IMR-90 (cell line): ENCODE measurements at regions not wholly inside any gene's neighbourhood (a gene's known extent, or its start where the extent isn't known, plus 50 kb on each side); places are given as distances from the start of the nearest gene placed in this dataset.

Experiments
- ATAC-seq: fragments of 200-7000 bp; cut with Tn5 transposase; 2 replicates; pipeline ENCODE4 v1.9.1; 2020; ENCODE audit warnings: low read depth, mild to moderate bottlenecking, moderate library complexity
- BruUV-seq: library from RNA; stranded (reverse); fragments of 400-500 nt; replicated peaks from 2 replicates; lab custom pipeline; 2021; lab: Mats Ljungman, UMichigan
- CTCF ChIA-PET: fragments of 300-600 bp; formaldehyde crosslinking; extraction: SDS; loops from one replicate; lab custom pipeline; 2021; ENCODE audit warnings: antibody characterized with exemption; lab: Yijun Ruan, JAX
- POLR2A ChIA-PET: fragments of 300-600 bp; sonication (Branson Sonifier 250); formaldehyde crosslinking; loops from one replicate; lab custom pipeline; 2022; ENCODE audit warnings: antibody characterized with exemption; ENCODE audit not compliant: unreplicated experiment; lab: Charles Lee
- DNase-seq: peaks from one replicate; pipeline ENCODE4 v3.0.0; 2013
- H2AFZ ChIP-seq: replicated peaks from 2 replicates; pipeline ENCODE3; 2013; ENCODE audit warnings: low read length, mild to moderate bottlenecking; ENCODE audit not compliant: poor library complexity
- H2AK5ac ChIP-seq: 2 replicates; pipeline ENCODE4 v1.6.1; 2013; ENCODE audit warnings: low read depth, low read length, inconsistent platforms
- H2AK9ac ChIP-seq: replicated peaks from 2 replicates; pipeline ENCODE3; 2013; ENCODE audit warnings: mild to moderate bottlenecking, low read depth, low read length, moderate library complexity; ENCODE audit not compliant: poor library complexity
- H2BK120ac ChIP-seq: 2 replicates; pipeline ENCODE4 v1.6.1; 2013; ENCODE audit warnings: low read depth, low read length, inconsistent platforms
- H2BK15ac ChIP-seq: 3 replicates; pipeline ENCODE4 v1.6.1; 2013; ENCODE audit warnings: low read depth, low read length, inconsistent platforms
- H2BK20ac ChIP-seq: 2 replicates; pipeline ENCODE4 v1.6.1; 2013; ENCODE audit warnings: low read depth, mild to moderate bottlenecking, inconsistent platforms, low read length, moderate library complexity
- H2BK5ac ChIP-seq: 2 replicates; pipeline ENCODE4 v1.6.1; 2013; ENCODE audit warnings: mild to moderate bottlenecking, low read depth, low read length, inconsistent platforms; ENCODE audit not compliant: poor library complexity, severe bottlenecking
- H3K14ac ChIP-seq: replicated peaks from 2 replicates; pipeline ENCODE4 v1.6.1; 2013; ENCODE audit warnings: low read depth, low read length, inconsistent platforms
- H3K18ac ChIP-seq: 2 replicates; pipeline ENCODE4 v1.6.1; 2013; ENCODE audit warnings: low read depth, low read length, control low read depth
- H3K23ac ChIP-seq: 2 replicates; pipeline ENCODE4 v1.6.1; 2013; ENCODE audit warnings: low read depth, low read length, inconsistent platforms
- H3K27ac ChIP-seq: 2 replicates; pipeline ENCODE4 v1.5.1; 2013; ENCODE audit warnings: mild to moderate bottlenecking, control low read depth, low read length; ENCODE audit not compliant: insufficient read depth
- H3K27me3 ChIP-seq: 2 replicates; pipeline ENCODE4 v1.6.1; 2013; ENCODE audit warnings: low read length; ENCODE audit not compliant: control insufficient read depth, insufficient read depth
- H3K36me3 ChIP-seq: 2 replicates; pipeline ENCODE4 v1.6.1; 2013; ENCODE audit warnings: low read length, mixed read lengths; ENCODE audit not compliant: control insufficient read depth, insufficient read depth
- H3K4ac ChIP-seq: 2 replicates; pipeline ENCODE4 v1.6.1; 2013; ENCODE audit warnings: low read depth, low read length, inconsistent platforms
- H3K4me1 ChIP-seq: 2 replicates; pipeline ENCODE4 v1.6.1; 2013; ENCODE audit warnings: low read length, mixed read lengths; ENCODE audit not compliant: control insufficient read depth, insufficient read depth
- H3K4me2 ChIP-seq: 2 replicates; pipeline ENCODE4 v1.6.1; 2013; ENCODE audit warnings: low read depth, mild to moderate bottlenecking, control low read depth, low read length, moderate library complexity
- H3K4me3 ChIP-seq: 2 replicates; pipeline ENCODE4 v1.5.1; 2013; ENCODE audit warnings: low read depth, mild to moderate bottlenecking, control low read depth, low read length, moderate library complexity; ENCODE audit not compliant: insufficient read depth
- H3K56ac ChIP-seq: 2 replicates; pipeline ENCODE4 v1.6.1; 2013; ENCODE audit warnings: low read length, inconsistent platforms; ENCODE audit not compliant: insufficient read depth; ENCODE audit errors: extremely low read depth
- H3K79me1 ChIP-seq, 2 experiments: 2 replicates each; pipeline ENCODE4 v1.6.1; 2013; ENCODE audit warnings: low read length in 2 of 2, inconsistent platforms in 1 of 2, low read depth in 1 of 2
- H3K9ac ChIP-seq: 2 replicates; pipeline ENCODE4 v1.6.1; 2013; ENCODE audit warnings: low read depth, low read length, control low read depth
- H3K9me1 ChIP-seq: 2 replicates; pipeline ENCODE4 v1.6.1; 2013; ENCODE audit warnings: low read length, inconsistent platforms; ENCODE audit not compliant: insufficient read depth
- H3K9me3 ChIP-seq: 2 replicates; pipeline ENCODE4 v1.6.1; 2013; ENCODE audit warnings: low read length; ENCODE audit not compliant: control insufficient read depth, insufficient read depth
- H4K20me1 ChIP-seq: 2 replicates; pipeline ENCODE4 v1.6.1; 2013; ENCODE audit warnings: low read length, inconsistent platforms; ENCODE audit not compliant: insufficient read depth
- H4K5ac ChIP-seq: 2 replicates; pipeline ENCODE4 v1.6.1; 2013; ENCODE audit warnings: mild to moderate bottlenecking, low read depth, low read length, control low read depth
- H4K8ac ChIP-seq, 2 experiments: 2 replicates each; pipeline ENCODE4 v1.6.1; 2013; ENCODE audit warnings: low read depth in 2 of 2, low read length in 2 of 2, control low read depth in 1 of 2, inconsistent platforms in 1 of 2
- H4K91ac ChIP-seq: 2 replicates; pipeline ENCODE4 v1.6.1; 2013; ENCODE audit warnings: low read depth, low read length, inconsistent platforms; ENCODE audit not compliant: insufficient read depth
- BHLHE40 ChIP-seq: fragments of 150-350 bp; IDR thresholded peaks from 2 replicates; pipeline ENCODE4 v1.6.1; 2016; ENCODE audit warnings: mild to moderate bottlenecking, low read depth, low read length
- RFX5 ChIP-seq: IDR thresholded peaks from 2 replicates; pipeline ENCODE4 v1.8.0; 2012; ENCODE audit warnings: low read depth, mild to moderate bottlenecking, low read length, moderate library complexity
- WGBS, 2 experiments: methylation state at CpG; one replicate each; pipeline versions ENCODE4 v1.1.5 to v1.1.7; 2013; ENCODE audit warnings: missing lambda C conversion rate in 2 of 2; ENCODE audit not compliant: insufficient read length in 1 of 2; ENCODE audit errors: extremely low coverage in 2 of 2; 5-methylcytosine and 5-hydroxymethylcytosine counted together
- dilution Hi-C: fragments of 300-500 bp; cut with HindIII; formaldehyde crosslinking; loops from one replicate; pipeline ENCODE4 v1.14.3; 2018; ENCODE audit warnings: low sequenced_read_pairs; ENCODE audit not compliant: unreplicated experiment
- in situ Hi-C: fragments of 300-500 bp; cut with MboI; formaldehyde crosslinking; loops from 3 replicates; pipeline ENCODE4 v1.14.3; 2019; ENCODE audit warnings: low sequenced_read_pairs, inconsistent platforms, mixed read lengths
- intact Hi-C: fragments of 100-400 bp; cut with micrococcal nuclease; formaldehyde crosslinking; loops from 2 replicates; pipeline ENCODE4 v1.10.0; 2022

- in situ Hi-C loops = no loop called here
- no peak overlapping the region for H3K4me3 ChIP-seq
- no peaks in the 10 kb centered on the region; the same call in 1 of the 2 replicates for H3K9me3 ChIP-seq
- ATAC-seq (no peak), DNase-seq (no peak)
- H3K27ac ChIP-seq = no peak overlapping the region
- H3K18ac ChIP-seq = no peak overlapping the region
- no peak overlapping the region for H2AK5ac ChIP-seq
- H3K23ac ChIP-seq = no peak overlapping the region
- no peak overlapping the region for H4K91ac ChIP-seq
- ChIA-PET POLR2A (no interaction called here), CTCF (no interaction called here)
- H4K8ac ChIP-seq = no peak overlapping the region
- no peak overlapping the region for H3K9ac ChIP-seq
- no peak overlapping the region for H3K56ac ChIP-seq
- no peak overlapping the region for H2BK5ac ChIP-seq
- peaks cover 2% of the 10 kb centered on the region; the same call in 1 of the 2 replicates for H3K4me1 ChIP-seq
- dilution Hi-C loops = no loop called here
- no TSS peak for BruUV-seq
- H3K4me2 ChIP-seq = no peak overlapping the region
- H4K20me1 ChIP-seq = no peaks in the 10 kb centered on the region
- H3K36me3 ChIP-seq = no peaks in the 10 kb centered on the region
- H2AFZ ChIP-seq = no peak overlapping the region
- no peaks in the 10 kb centered on the region for H3K27me3 ChIP-seq
- no peaks in the 10 kb centered on the region for H3K9me1 ChIP-seq
- H2BK15ac ChIP-seq = no peak overlapping the region
- WGBS, 2 experiments = no CpG with 5 or more reads among the region's 7 CpGs
- no peak overlapping the region for H3K4ac ChIP-seq
- no peaks in the 10 kb centered on the region for H3K79me1 ChIP-seq
- no peak for TF ChIP-seq RFX5
- no peak for TF ChIP-seq BHLHE40
- H4K5ac ChIP-seq = no peak overlapping the region
- intact Hi-C loops = no loop called here
- H2AK9ac ChIP-seq = no peak overlapping the region
- H3K14ac ChIP-seq = no peak overlapping the region
- H2BK20ac ChIP-seq = no peak overlapping the region
- no peak overlapping the region for H2BK120ac ChIP-seq
These were observed 80.1 kb upstream of the CARD18 start for GRCh38 chr11:105219670-105220069.
